Body of pancreas (tissue), 4 donors: ENCODE measurements at regions not wholly inside any gene's neighbourhood (a gene's known extent, or its start where the extent isn't known, plus 50 kb on each side); places are given as distances from the start of the nearest gene placed in this dataset.

Source experiments
- POLR2A ChIP-seq, 3 donors: fragments of 450-650 bp; IDR thresholded peaks; one replicate each; pipeline ENCODE4 v1.6.1; 2016; ENCODE audit warnings: antibody characterized with exemption in 3 of 3, mild to moderate bottlenecking in 2 of 3
- TF ChIP-seq, protein P1 (sequence below), 7 experiments: fragments of 450-650 bp in 4 of 7; fragments of 200-600 bp in 3 of 7; sonication (generic) in 3 of 7; IDR thresholded peaks; one replicate each; pipeline ENCODE4 v1.5.1; 2016 to 2019; ENCODE audit warnings: antibody characterized with exemption in 7 of 7

DNA sequence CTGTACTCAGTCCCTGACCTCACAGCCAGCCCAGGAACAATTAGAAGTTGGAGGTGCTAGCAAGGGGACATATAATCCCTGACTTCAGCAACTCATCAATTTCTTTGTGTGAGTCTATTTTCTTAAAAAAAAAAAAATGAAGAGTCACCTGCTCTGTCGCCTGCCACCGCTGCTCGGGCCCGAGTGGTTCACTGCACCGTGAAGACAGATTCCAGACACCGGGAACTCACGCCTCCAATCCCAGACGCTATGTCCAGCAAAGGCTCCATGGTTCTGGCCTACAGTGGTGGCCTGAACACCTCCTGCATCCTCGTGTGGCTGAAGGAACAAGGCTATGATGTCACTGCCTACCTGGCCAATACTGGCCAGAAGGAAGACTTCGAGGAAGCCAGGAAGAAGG, 606.6 kb downstream of the PRELID2 start:
- TF ChIP-seq, protein P1, sequence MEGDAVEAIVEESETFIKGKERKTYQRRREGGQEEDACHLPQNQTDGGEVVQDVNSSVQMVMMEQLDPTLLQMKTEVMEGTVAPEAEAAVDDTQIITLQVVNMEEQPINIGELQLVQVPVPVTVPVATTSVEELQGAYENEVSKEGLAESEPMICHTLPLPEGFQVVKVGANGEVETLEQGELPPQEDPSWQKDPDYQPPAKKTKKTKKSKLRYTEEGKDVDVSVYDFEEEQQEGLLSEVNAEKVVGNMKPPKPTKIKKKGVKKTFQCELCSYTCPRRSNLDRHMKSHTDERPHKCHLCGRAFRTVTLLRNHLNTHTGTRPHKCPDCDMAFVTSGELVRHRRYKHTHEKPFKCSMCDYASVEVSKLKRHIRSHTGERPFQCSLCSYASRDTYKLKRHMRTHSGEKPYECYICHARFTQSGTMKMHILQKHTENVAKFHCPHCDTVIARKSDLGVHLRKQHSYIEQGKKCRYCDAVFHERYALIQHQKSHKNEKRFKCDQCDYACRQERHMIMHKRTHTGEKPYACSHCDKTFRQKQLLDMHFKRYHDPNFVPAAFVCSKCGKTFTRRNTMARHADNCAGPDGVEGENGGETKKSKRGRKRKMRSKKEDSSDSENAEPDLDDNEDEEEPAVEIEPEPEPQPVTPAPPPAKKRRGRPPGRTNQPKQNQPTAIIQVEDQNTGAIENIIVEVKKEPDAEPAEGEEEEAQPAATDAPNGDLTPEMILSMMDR (IDR thresholded peaks at IDR 0.05): no peak
- TF ChIP-seq POLR2A (IDR thresholded peaks at IDR 0.05): no peak
